B cell (primary cell): ENCODE measurements at regions not wholly inside any gene's neighbourhood (a gene's known extent, or its start where the extent isn't known, plus 50 kb on each side); places are given as distances from the start of the nearest gene placed in this dataset.

Source experiments
- ATAC-seq: fragments of 200-7000 bp; cut with Tn5 transposase; one replicate; pipeline ENCODE4 v1.10.0; 2021; ENCODE audit warnings: low read depth, mild to moderate bottlenecking, moderate number of reproducible peaks, moderate library complexity
- CTCF ChIA-PET: fragments of 350-600 bp; sonication (Branson Sonifier 250); formaldehyde crosslinking; loops from one replicate; lab custom pipeline; 2021; ENCODE audit warnings: antibody characterized with exemption, inconsistent platforms; lab: Charles Lee
- POLR2A ChIA-PET: fragments of 350-600 bp; sonication (Branson Sonifier 250); formaldehyde crosslinking; loops from one replicate; lab custom pipeline; 2021; ENCODE audit warnings: antibody characterized with exemption; lab: Charles Lee
- DNase-seq: peaks from one replicate; pipeline ENCODE4 v3.0.0; 2013
- H2AFZ ChIP-seq: 2 replicates; pipeline ENCODE4 v1.6.1; 2012; ENCODE audit warnings: mild to moderate bottlenecking, low read depth, low read length; ENCODE audit not compliant: insufficient read depth, poor library complexity, severe bottlenecking
- H3K27ac ChIP-seq, 2 donors: 1 replicate in 1 of 2; 2 replicates in 1 of 2; pipeline ENCODE4 v1.5.1; 2012 to 2013; ENCODE audit warnings: low read length in 2 of 2, mild to moderate bottlenecking in 2 of 2, moderate library complexity in 1 of 2
- H3K27me3 ChIP-seq, 4 experiments: fragments of 200-600 bp in 1 of 4; sonication (generic) in 1 of 4; replicated peaks in 1 of 4; 1 replicate in 2 of 4; 2 replicates in 2 of 4; pipeline versions ENCODE4 v1.6.1 to v1.7.0; 2013 to 2016; ENCODE audit warnings: low read length in 3 of 4, mild to moderate bottlenecking in 2 of 4, mixed read lengths in 1 of 4, moderate library complexity in 1 of 4; ENCODE audit not compliant: insufficient read depth in 4 of 4, control insufficient read depth in 3 of 4; ENCODE audit errors: control extremely low read depth in 1 of 4
- H3K36me3 ChIP-seq, 2 experiments: replicated peaks in 1 of 2; 1 replicate in 1 of 2; 2 replicates in 1 of 2; pipeline versions ENCODE4 v1.6.1 to v1.7.1; 2013; ENCODE audit warnings: low read length in 1 of 2; ENCODE audit not compliant: insufficient read depth in 2 of 2, control insufficient read depth in 1 of 2; ENCODE audit errors: control extremely low read depth in 1 of 2, extremely low read depth in 1 of 2
- H3K4me1 ChIP-seq, 2 donors: fragments of 200-600 bp in 1 of 2; sonication (generic) in 1 of 2; 1 replicate in 1 of 2; 2 replicates in 1 of 2; pipeline versions ENCODE4 v1.5.1 to v1.6.1; 2013 to 2017; ENCODE audit warnings: low read length in 2 of 2; ENCODE audit not compliant: control insufficient read depth in 2 of 2, insufficient read depth in 2 of 2
- H3K4me2 ChIP-seq: replicated peaks from 2 replicates; pipeline ENCODE3; 2012; ENCODE audit warnings: mild to moderate bottlenecking, low read depth, low read length; ENCODE audit not compliant: poor library complexity, severe bottlenecking
- H3K4me3 ChIP-seq, 5 experiments: fragments of 200-600 bp in 1 of 5; sonication (generic) in 1 of 5; 1 replicate in 3 of 5; 2 replicates in 2 of 5; pipeline versions ENCODE4 v1.5.1 to v1.7.0; 2011 to 2016; ENCODE audit warnings: low read length in 4 of 5, mild to moderate bottlenecking in 4 of 5, low read depth in 2 of 5, control low read depth in 1 of 5, moderate library complexity in 1 of 5; ENCODE audit not compliant: insufficient read depth in 1 of 5; ENCODE audit errors: control extremely low read depth in 1 of 5, extremely low read depth in 1 of 5
- H3K79me2 ChIP-seq: fragments of 200-600 bp; sonication (generic); one replicate; pipeline ENCODE4 v1.6.0; 2016; ENCODE audit warnings: low read length; ENCODE audit not compliant: control insufficient read depth, insufficient read depth
- H3K9ac ChIP-seq: fragments of 200-600 bp; sonication (generic); 2 replicates; pipeline ENCODE4 v1.6.1; 2017; ENCODE audit warnings: mild to moderate bottlenecking, low read length, moderate library complexity
- H3K9me3 ChIP-seq, 3 donors: one replicate each; pipeline versions ENCODE4 v1.6.1 to v1.7.1; 2013; ENCODE audit warnings: low read length in 2 of 3; ENCODE audit not compliant: control insufficient read depth in 2 of 3, insufficient read depth in 1 of 3; ENCODE audit errors: control extremely low read depth in 1 of 3
- H4K20me1 ChIP-seq: 2 replicates; pipeline ENCODE4 v1.6.0; 2012; ENCODE audit warnings: mild to moderate bottlenecking, low read length; ENCODE audit not compliant: insufficient read depth, control insufficient read depth, poor library complexity, severe bottlenecking
- H3K27ac Mint-ChIP-seq: one replicate; pipeline ENCODE4 v1.8.0; 2021; ENCODE audit warnings: mixed read lengths
- H3K27me3 Mint-ChIP-seq: one replicate; pipeline ENCODE4 v1.8.0; 2021; ENCODE audit warnings: mixed read lengths
- H3K4me1 Mint-ChIP-seq: one replicate; pipeline ENCODE4 v1.8.0; 2021; ENCODE audit warnings: mixed read lengths
- H3K4me3 Mint-ChIP-seq: one replicate; pipeline ENCODE4 v1.8.0; 2021; ENCODE audit warnings: mixed read lengths
- H3K9me3 Mint-ChIP-seq: one replicate; pipeline ENCODE4 v1.8.0; 2022; ENCODE audit warnings: mixed read lengths; ENCODE audit not compliant: insufficient read depth
- EZH2 ChIP-seq: IDR thresholded peaks from 2 replicates; pipeline ENCODE4 v1.6.1; 2012; ENCODE audit warnings: borderline replicate concordance, low read depth, mild to moderate bottlenecking, moderate library complexity, low read length; ENCODE audit not compliant: insufficient read depth, poor library complexity, severe bottlenecking
- WGBS: methylation state at CpG from one replicate; pipeline ENCODE4 v1.1.5; 2013; ENCODE audit warnings: missing lambda C conversion rate; ENCODE audit not compliant: insufficient coverage; 5-methylcytosine and 5-hydroxymethylcytosine counted together
- intact Hi-C: fragments of 100-400 bp; cut with micrococcal nuclease; formaldehyde crosslinking; loops from one replicate; pipeline ENCODE4 v1.10.0; 2022
- TF ChIP-seq, protein P1 (sequence below): fragments of 200-600 bp; IDR thresholded peaks from one replicate; pipeline ENCODE4 v1.8.0; 2022; ENCODE audit warnings: antibody characterized with exemption, mild to moderate bottlenecking

DNA sequence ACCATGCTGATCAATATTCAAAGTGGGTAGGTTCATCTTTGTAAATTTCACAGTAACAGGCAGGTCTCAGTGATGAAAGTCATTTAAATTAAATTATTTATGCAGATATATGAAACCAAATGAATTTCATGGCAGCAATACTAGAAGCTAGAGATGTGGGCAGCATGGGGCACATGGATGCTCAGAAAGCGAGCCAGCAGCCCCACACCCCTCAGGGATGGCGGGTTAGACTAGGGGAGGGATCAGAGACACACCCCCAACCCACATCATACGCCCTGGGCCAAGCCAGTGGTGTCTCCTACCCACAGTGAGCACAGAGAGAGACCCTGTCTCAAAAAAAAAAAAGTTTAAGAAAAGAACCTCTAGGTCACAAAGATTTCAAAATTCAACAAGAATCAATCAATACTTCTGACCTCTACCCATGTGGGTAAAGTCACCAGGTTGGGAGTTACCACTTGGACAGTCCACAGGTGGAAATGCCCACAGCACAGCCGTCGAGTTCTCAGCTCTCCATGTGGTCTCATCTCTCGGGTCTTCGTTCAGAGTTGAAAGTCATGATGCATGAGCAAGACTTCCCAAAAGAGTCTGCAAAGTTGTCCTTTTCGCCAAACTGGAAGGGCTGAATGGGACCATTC is 79.3 kb upstream of the PPP2R2D start:
- Mint-ChIP-seq H3K9me3 (no peaks in the 10 kb centered on the region), H3K27me3 (no peaks in the 10 kb centered on the region), H3K27ac (no peak overlapping the region), H3K4me3 (no peak overlapping the region), H3K4me1 (no peaks in the 10 kb centered on the region)
- no peak for ATAC-seq
- intact Hi-C loops, result no loop called here
- H3K36me3 ChIP-seq, result no peaks in the 10 kb centered on the region
- no peak overlapping the region for H3K27ac ChIP-seq
- no peak overlapping the region for H3K4me2 ChIP-seq
- POLR2A ChIA-PET, result no interaction called here
- no peaks in the 10 kb centered on the region for H3K4me1 ChIP-seq
- H4K20me1 ChIP-seq, result no peaks in the 10 kb centered on the region
- CTCF ChIA-PET, result no interaction called here
- H3K79me2 ChIP-seq, result no peaks in the 10 kb centered on the region
- WGBS, result 92% methylated on average over 6 of the region's 8 CpGs
- peaks cover 0 to 6% (median 0%) of the 10 kb centered on the region in 3 donors for H3K9me3 ChIP-seq
- H2AFZ ChIP-seq, result no peak overlapping the region
- no peak for DNase-seq
- TF ChIP-seq, protein P1, sequence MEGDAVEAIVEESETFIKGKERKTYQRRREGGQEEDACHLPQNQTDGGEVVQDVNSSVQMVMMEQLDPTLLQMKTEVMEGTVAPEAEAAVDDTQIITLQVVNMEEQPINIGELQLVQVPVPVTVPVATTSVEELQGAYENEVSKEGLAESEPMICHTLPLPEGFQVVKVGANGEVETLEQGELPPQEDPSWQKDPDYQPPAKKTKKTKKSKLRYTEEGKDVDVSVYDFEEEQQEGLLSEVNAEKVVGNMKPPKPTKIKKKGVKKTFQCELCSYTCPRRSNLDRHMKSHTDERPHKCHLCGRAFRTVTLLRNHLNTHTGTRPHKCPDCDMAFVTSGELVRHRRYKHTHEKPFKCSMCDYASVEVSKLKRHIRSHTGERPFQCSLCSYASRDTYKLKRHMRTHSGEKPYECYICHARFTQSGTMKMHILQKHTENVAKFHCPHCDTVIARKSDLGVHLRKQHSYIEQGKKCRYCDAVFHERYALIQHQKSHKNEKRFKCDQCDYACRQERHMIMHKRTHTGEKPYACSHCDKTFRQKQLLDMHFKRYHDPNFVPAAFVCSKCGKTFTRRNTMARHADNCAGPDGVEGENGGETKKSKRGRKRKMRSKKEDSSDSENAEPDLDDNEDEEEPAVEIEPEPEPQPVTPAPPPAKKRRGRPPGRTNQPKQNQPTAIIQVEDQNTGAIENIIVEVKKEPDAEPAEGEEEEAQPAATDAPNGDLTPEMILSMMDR, result no peak
- no peak for TF ChIP-seq EZH2
- H3K4me3 ChIP-seq, result no peak overlapping the region
- no peak overlapping the region for H3K9ac ChIP-seq
- H3K27me3 ChIP-seq, result peaks cover 0 to 2% (median 0%) of the 10 kb centered on the region in 4 experiments

- Histone ChIP-seq H2AFZ (no peak overlapping the region), H3K36me3 (no peaks in the 10 kb centered on the region), H4K20me1 (no peaks in the 10 kb centered on the region), H3K9ac (no peak overlapping the region), H3K4me3 (no peak overlapping the region), H3K79me2 (no peaks in the 10 kb centered on the region), H3K9me3 (peaks cover 0 to 6% (median 0%) of the 10 kb centered on the region in 3 donors), H3K27me3 (peaks cover 0 to 2% (median 0%) of the 10 kb centered on the region in 4 experiments), H3K27ac (no peak overlapping the region), H3K4me1 (no peaks in the 10 kb centered on the region), H3K4me2 (no peak overlapping the region)
- ATAC-seq, result no peak
- WGBS, result 82% methylated on average over 17 of the region's 18 CpGs
- Mint-ChIP-seq H3K4me3 (no peak overlapping the region), H3K27me3 (no peaks in the 10 kb centered on the region), H3K4me1 (no peaks in the 10 kb centered on the region), H3K9me3 (no peaks in the 10 kb centered on the region), H3K27ac (no peak overlapping the region)
- DNase-seq, result no peak
- TF ChIP-seq, protein P1, result no peak
- POLR2A ChIA-PET, result no interaction called here
- intact Hi-C loops, result no loop called here
- CTCF ChIA-PET, result no interaction called here
Observed at GRCh38 chr10:131822013-131822691, 78.7 kb upstream of the PPP2R2D start.
